GM19238 (cell line): ENCODE measurements at regions not wholly inside any gene's neighbourhood (a gene's known extent, or its start where the extent isn't known, plus 50 kb on each side); places are given as distances from the start of the nearest gene placed in this dataset.

Source experiments
- DNase-seq: peaks from one replicate; pipeline ENCODE4 v3.0.0; 2011; ENCODE audit warnings: low spot score; ENCODE audit not compliant: insufficient read length

DNA sequence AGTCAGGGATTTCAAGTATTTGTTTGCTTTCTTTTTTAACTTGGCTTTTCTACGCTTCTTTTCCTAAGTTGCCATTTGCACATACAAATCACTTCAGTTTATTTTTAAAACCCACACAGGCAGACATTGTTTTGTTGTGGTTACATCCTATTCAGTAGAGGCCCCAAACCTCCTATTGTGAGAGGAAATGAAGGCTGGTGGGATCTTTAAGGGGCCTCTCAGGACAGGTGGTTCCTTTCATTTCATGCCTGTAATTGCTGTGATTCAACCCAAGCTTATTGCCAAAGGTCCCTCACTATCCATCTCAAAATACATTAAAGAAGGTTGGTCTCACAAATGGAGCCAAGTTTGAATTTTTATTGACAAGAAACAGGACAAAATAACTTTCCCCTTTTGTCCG is 257.1 kb downstream of the ADAMTS20 start:
- DNase-seq, result no peak

DNA sequence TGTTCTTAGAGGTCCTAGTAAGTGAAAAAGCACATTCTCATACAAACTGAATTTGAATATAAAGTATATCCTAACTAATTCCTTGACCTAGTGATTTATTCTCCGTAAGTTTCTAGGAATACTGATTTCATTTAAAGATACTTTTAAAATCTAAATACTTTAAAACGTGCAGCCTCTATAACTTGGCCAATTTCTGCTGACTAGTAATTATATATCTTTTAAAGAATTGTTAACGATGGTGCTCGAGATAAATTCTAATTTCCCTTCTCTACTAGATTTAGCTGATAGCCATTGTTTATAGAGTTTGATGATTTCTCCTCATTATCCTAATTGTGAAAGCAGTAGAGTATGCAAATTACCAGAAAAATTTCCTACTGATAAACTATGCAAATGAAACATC is 257.9 kb downstream of the ADAMTS20 start:
- no peak for DNase-seq

DNA sequence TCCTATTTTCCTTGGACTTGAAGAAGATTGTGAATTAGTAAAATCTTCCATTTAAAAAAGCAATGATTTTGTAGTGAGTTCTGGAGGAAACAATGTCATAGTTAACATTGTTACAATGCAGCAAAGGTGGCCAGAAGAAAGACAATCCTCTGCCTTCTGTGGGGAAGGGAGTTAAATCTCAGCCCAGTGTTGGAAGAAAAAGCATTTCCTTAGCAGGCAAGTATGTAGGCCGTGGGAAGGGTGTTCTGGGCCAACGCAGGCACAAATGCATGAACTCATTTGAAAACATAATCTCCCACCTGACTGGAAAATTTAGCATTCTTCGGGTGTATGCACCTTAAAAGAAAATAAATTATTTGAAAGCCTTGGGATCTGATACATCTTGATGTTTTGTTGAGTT is 258.6 kb downstream of the ADAMTS20 start:
- no peak for DNase-seq

DNA sequence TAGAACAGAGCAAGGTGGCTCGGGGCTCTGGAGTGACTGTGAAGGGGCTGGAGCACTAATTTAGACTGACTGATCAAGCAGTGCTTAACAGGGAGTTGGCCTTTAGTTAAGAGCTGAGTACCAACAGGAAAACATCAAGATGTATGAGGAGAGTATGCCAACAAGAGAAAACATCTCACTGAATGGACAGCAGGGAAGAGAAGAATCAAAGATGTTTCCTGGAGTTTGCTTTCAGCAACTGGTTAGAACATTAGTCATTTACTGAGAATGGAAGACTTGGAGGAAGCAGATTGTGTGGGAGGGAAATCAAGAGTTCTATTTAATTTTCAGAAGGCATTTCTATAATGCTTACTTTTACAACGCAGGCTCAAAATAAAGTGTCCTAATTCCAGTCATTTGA is 259.3 kb downstream of the ADAMTS20 start:
- no peak for DNase-seq

DNA sequence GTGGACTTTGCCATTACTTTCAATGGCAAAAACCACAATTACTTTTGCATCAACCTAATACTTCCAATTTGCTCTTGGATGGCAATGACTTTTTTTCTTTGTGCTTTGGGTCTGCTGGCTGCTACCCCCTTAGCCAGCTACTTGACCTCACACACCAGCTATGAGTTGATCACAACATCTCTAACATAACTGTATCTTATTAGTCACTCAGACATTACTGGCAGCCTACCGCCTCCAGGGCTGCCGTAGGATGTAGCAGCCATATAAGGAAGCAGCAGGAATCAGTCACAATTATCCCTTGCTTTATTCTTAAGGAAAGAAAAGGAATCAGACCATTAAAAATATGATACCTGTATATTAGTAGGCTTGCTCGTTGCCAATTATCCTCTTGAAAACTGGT is 260.5 kb downstream of the ADAMTS20 start:
- no peak for DNase-seq

DNA sequence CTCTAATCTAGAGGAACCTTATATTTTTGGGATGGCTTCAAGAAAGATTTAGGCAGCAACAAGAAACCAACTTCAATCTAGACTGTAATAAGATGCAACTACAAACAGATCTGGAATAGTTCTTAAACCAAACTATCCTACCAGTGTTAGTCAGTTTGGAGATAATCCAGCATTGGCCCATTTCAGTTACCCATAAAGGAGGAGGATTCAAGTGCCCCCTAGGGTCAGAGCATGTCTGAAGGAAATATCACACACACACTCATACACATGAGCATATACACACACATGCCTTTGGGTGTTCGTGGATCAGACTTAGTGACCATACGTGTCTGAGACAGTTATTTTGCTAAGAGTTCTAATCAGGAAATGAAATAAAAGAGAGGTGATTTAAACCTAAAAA is 261.2 kb downstream of the ADAMTS20 start:
- no peak for DNase-seq

DNA sequence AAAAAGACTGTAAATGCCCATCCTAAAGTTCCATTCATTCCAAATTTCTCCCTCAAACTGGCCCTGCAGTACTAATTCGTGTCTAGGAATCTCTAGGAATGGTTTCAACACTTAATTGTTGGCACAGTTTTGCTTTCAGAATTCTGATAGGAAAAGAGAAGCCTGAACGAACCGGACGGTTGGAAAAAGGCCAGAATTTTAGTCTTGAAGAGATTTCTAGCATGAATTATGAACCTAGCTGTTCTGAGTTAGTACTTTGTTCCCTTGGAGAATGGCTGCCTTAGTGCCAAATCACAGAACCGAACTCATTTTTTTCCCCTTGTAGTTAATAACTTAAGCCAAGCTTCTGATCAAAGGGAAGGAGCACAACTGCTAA is 262.6 kb downstream of the ADAMTS20 start:
- DNase-seq, result no peak

DNA sequence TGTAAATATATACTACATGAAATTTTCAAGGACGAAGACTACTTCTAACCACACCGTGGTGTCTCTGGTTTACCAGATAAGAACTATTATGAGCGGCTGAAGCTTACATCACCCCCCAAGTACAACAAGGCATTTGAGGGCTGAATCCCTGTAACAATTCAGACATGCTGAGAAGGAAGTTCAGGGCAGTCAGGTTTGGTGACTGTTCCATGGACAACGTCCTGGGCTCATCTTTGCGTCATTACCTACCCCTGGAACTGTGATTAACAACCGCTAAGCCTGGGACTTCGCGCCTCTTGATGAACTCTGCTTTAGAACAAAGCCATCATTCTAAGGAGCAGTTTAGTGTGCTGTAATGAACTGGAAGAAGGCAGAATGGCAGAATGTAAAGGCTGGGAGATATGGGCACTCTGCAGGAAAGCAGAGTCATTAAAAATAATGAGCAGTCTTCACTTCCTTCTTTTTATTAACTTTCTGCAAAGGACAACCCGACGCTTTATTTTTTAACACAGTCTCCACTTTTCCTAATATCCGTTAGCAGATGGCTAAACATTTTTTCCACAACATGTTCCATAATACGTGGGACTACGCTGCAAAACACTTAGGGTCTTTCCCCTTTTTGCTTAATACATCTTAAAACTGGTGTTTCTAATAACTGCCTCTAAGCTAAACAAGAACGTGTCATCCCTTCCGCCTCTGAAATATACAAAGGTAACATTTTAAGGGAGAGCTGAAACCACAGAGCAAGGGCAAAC is 263.2 kb downstream of the ADAMTS20 start:
- DNase-seq, result no peak

DNA sequence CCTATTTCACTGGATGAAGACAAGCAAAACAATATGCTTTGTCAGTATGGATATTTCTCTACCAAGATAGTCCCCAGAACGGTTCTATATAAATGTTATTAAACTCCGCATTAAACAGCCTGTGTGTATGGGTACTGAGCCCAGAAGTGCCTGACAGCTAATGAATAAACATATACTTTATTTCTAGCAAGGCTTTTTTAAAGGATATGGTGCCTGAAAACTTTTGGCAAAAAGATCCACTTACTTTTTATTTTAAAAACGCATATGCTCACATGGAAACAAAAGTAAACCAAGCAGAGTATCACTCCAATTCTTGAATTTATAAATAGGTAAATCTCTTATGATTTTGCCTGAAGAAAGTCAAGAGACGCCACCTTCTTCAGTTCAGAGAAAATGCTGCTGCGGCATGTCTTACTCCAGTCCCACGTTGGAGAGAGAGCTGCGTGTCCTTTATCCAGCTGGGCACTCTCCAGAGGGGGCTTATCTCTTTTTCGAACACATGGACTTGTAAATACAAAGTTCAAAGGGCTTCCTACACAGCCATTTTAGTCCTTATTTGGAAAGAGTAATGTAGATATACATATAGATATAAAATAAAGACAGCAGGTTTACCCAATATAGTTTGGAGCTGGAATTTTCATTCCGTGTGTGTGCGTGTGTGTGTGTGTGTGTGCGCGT is 264.2 kb downstream of the ADAMTS20 start:
- no peak for DNase-seq

DNA sequence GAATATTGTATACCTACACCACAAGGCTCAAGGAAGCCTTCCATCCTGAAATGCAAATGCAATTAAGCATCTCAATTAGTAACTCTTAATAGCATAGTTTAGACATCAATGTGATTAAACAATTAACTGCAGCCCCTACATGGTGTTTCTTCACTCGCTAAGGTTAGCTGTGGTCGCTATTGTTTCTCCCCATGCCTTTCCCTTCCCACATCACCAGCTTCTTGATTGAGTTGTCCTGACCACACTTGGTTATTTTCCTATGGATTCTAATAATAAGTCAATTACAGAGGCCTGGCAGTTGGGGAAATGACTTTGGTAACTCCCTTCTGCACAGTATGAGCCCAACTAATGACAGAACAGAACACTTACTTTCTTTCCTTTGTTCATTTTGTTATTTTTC is 265.0 kb downstream of the ADAMTS20 start:
- no peak for DNase-seq

DNA sequence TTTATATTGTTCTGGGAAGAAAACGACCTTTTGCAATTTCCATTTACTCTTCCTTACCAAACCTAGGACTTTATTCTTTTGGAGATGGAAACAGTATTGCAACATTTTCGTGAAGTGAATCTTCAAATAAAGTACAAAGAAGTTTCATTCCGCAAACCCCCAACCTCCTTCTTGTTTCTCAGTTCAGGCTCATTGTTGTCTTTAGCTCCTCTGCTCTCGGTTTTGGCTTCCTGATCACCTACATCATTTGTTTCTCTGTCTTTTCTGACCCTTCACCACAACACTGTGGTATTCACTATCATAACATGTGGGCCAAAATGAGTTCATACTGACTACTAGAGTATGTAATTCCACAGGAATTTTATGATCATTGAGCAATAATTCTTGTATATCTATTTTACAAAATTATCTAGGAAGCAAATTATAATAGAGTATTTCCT is 266.8 kb downstream of the ADAMTS20 start:
- DNase-seq, result no peak

DNA sequence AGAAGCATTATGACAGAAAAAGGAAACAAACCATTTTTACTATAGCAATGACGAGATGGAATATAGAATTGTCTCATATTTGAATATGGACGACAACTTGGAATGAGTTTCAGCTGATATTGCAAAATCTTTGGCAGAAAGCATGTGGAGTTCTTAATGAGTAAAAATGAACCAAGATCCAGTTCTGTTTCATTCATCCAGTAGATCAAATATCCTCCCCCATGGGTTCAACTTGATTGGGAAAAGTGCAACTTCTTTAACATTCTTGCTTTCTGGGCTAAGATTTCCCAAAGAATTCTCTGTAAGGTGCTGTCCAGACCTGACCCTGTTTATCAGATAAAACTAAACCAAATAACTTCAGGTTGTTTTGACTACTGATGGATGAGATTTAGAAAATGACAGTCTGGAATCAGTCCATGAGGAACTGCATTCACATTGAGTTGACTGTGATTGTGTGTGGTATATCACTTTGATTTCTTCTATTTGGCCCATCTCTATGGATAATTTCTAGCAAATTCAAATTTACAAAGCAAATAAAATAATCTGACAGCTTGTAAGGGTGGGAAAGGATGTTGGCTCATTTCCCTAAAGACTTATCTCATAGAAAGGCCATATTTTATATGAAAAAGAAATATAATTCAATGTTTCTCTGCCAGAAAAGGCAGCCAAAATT is 267.4 kb downstream of the ADAMTS20 start:
- DNase-seq, result no peak

DNA sequence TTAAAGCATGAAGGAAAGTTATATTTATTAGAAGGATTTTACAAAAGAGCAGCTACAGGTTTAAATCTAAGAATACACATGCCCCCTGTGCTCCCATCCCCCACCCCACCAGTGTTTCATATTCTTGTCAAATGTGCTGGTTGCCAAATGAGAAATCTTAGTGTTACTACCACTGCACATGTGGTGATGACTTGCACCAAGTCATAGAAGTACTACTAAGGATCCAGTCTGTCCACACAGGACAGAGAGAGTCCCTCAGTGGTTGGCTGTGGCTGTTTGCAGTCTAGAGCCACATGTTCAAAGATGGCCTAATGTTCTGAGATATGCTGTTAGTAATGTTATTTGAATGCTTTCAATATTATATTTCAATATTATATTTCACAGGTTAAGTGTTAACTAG is 268.8 kb downstream of the ADAMTS20 start:
- no peak for DNase-seq

DNA sequence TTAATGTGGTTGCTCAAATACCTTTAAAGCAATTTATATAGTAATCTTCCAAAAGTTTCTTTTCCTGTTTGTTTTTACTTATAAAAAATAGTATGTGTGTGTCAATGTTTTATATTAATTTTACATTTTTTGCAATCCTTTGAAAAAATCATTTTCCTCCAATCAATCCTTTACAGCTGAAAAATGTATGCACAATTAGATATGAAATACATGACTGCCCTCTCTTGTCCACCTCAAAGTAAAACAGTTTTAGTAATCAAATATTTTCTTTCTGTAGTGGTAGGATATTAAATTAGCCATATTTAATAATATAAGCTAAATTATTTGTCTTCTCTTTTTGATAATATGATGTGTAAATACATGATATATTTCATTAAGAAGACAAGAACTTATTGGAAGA is 269.9 kb downstream of the ADAMTS20 start:
- no peak for DNase-seq

DNA sequence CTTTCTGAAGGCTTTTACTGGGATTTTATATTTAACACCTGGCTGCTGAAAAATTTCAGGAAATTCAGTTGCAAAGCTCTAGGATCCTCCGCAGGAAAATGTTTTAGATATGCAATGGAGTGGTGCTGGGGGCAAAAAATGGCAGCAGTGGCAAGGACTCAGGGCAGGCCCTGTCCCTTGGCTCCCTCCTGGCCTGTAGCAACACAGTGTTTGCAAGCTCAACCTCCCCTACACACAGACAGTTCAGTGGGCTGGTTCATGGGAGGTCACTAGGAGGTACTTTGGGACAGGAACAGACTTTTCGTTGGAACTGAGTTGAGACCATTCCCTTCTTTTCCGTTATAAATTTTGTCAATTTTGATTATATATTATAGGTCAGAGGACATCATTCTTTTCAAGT is 270.4 kb downstream of the ADAMTS20 start:
- no peak for DNase-seq

DNA sequence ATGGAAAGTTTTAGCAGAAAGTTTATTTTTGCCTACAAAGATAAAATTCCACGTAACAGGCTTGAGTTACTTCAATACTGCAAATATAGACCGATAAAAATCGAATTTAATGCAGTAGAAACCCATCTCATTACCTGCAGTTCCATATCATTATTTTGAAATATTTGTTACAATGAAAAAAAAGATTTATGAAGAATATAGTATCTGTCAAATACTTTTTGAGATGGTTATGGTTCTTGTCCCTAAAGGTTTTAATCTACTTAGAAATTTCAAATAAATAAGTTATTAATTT is 273.5 kb downstream of the ADAMTS20 start:
- no peak for DNase-seq

DNA sequence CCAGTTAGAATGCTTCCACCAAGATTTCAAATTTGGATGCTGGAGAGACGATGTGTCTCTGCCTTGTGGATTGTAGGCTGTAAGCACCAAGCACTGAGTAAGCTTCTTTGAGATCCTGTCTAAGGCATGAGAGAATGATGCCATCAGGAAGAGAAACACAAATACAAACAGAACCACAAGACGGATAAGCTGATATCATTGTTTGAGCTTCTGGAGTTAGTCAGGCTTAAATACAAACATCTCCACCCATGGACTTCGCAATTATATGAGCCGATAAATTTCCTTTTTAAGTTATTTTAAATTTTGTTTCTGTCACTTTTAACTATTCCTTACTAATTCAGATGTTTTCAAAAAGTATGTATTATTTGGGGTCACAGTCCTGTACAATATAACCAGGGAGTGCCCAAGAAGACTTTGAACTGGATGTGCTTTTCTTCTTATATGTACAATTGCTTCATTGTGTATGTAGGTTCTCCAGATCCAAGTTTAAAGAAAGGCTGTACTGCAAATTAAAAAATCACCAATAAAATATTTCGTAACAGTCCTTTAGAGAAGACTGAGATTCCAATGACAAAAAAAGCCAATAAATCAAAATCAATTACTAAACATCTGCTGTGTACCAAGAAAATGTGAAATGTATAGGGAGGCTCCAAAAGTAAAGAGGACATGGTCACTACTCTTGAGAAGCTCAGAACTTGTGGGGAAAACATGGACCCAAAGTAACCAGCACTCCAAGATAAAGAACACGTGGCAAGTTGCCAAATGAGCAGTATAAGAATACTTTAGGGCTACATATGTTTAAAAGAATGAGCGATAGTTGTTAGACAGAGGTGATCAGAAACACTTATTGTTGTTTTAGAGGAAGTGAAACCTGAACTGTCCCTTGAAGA is 274.1 kb downstream of the ADAMTS20 start:
- no peak for DNase-seq

DNA sequence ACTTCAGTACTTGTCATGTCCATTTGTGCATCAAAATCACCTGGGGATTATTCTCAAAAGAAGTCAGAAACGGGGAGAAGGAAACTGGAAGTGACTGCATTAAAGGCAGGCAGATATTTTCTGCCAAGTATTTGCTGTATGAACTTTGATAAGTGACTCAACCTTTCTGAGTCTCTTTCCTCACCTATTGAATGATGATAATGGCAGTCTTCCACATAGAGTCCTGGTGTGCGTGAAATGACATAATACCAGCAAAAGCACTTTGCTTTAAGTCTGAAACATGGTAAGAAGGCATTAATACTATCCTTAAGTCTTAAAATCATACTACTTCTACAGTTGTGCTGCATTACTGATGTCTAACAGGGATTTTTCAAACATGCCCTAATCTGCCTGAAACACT is 278.5 kb downstream of the ADAMTS20 start:
- DNase-seq, result no peak

DNA sequence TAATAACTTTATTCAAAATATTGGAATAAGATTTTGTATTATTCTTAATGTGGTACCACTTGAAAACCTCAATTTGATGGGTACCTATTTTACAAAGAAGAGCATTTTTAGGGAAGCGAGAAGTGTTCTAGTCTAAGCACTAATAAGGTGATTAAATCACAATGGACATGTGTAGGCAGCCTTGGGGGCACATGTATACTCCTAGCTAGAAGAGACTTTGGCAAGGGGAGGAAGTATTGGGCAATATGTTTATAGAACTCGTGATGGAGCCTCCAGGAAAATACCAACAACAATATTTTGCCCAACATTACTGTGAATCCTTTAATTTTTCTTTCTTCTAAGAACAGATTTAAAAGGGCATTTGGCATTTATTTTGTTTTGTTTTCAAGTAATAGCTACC is 280.3 kb downstream of the ADAMTS20 start:
- DNase-seq, result no peak

DNA sequence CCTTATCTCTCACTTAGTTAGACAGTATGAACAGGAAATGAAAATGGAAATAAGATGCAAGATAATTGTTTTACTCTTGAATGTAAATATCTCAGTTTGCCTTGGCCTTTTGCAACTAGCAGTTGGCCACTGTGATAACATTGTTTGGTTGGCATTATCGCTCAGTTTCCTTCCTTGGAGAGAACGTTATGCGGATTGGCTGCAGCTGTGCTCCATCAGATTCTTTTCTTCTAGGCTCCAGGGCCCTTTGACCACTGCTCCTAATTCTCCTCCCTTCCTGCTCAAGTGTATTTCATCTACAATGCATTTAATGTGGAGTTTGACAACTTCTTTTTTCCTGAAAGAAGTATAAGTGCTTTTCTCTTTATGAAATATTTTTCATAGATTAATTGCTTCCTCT is 284.2 kb downstream of the ADAMTS20 start:
- DNase-seq, result no peak

DNA sequence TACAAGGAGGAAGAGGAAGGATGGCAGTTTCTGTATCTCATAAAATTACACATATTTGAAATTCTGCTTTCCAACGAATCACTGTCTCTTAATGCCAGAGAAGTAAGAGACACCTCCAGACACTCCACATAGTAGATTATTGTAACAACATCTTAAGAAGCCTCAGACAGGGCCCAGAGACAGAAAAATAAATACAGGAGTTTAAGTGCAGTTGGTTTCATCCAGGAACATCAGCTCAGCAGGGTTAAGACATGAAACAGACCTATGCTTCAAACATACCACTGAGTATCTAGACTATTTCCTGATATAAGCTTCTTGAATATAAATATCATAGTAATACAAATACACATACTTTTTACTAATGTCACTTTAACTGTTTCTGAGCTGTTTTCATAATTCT is 290.3 kb downstream of the ADAMTS20 start:
- no peak for DNase-seq

DNA sequence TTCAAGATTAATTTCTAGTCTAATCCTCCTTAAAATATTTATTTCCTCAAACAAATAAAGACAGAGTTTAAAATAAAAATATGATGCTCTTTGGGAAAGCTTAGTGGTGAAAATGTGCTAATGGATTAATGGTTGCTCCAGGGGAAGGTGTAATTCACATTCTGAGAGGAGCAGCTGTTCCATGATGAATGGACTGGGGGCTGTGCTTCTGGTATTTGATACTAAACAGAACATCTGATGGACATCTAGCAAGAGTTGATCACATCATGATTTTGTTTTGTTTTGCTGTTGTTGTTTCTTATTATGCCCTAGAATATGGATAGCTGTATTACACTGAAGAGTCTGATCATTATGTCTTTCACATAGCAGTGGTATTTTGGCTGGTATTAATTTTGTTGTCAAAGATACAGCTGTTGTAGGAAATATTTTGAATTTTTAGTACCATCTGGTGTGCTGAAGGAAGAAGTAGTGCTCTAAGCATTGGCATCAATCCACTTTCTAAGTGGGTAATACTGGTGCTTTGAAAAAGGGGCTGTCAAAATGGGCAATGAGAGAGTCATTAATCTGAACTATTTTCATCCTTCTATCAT is 296.4 kb downstream of the ADAMTS20 start:
- no peak for DNase-seq
